ENCODE measurements at regions not wholly inside any gene's neighbourhood (a gene's known extent, or its start where the extent isn't known, plus 50 kb on each side); places are given as distances from the start of the nearest gene placed in this dataset.

DNA sequence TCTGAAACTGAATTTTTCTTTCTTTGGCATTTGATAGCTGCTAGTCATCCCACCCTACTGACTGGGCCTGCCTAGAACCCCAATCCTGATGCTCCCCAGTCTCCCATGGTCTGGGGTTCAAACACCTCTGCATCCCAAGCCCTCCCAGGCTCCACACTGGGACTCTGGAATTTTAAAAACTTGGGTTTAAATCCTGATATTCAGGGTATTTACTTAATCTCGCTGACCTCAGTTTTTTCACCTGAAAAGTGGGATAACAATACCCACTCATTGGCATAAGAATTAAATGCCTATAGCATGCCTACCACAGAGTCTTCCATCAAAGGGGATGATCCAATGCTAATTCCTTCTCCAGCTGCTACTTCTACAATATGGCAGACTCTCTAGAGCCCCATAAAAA, 264.4 kb downstream of the NPIPA8 start:
- H3K4me1 Mint-ChIP-seq = no peaks in the 10 kb centered on the region
- DNase-seq (ENCODE audit: low spot score in 2 of 2) = no peak
- H3K27me3 Mint-ChIP-seq = peaks cover 11% of the 10 kb centered on the region
- no peak overlapping the region for H3K27ac Mint-ChIP-seq (ENCODE audit: low read depth)
- no peak for ATAC-seq (replicated peaks; ENCODE audit: extremely low read depth, poor library complexity, severe bottlenecking)
- H3K9me3 Mint-ChIP-seq = no peaks in the 10 kb centered on the region
- no peak overlapping the region for H3K4me3 Mint-ChIP-seq
- no peaks in the 10 kb centered on the region for H3K36me3 Mint-ChIP-seq (ENCODE audit: insufficient read depth)

DNA sequence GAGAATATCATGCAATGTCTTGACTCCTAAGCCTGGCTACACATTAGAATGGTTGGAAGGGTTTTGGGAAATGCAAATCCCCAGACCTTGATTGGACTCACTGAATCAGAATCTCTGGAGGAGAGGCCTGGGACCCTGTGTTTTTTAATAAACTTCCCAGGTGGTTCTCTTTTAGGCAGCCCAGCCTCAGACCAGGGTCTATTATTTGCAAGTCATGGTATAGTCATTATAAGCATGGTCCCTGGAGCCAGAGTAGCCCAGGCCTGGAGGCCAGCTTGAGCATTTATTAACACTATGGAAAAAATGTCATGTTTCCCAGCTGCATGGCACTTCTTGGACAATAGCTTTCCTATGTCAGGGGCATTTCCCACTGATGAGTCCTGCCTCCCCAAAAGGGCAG, 266.9 kb downstream of the NPIPA8 start:
- no peak overlapping the region for H3K27ac Mint-ChIP-seq (ENCODE audit: low read depth)
- no peaks in the 10 kb centered on the region for H3K4me1 Mint-ChIP-seq
- no peaks in the 10 kb centered on the region for H3K9me3 Mint-ChIP-seq
- H3K27me3 Mint-ChIP-seq = peaks cover 35% of the 10 kb centered on the region
- DNase-seq (ENCODE audit: low spot score in 2 of 2) (no peak), ATAC-seq (replicated peaks; ENCODE audit: extremely low read depth, poor library complexity, severe bottlenecking) (no peak)
- H3K4me3 Mint-ChIP-seq = no peak overlapping the region
- no peaks in the 10 kb centered on the region for H3K36me3 Mint-ChIP-seq (ENCODE audit: insufficient read depth)

DNA sequence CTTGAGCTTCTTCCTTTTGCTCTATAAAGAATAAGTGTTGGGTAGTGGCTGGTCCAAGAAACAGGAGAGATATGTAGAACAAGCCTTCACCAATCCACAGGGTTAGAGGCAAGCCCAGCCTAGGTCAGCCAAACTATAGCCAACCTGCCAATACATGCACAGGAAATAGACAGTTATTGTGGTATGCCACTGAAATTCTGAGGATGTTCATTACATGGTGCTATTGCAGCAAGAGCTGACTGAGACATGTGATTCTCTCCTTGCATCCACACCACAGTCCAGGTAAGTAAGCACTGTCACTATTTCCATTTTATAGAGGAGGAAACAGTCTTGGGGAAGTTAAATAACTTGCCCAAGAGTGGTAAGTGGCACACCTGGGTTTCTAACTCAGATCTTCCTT, 268.1 kb downstream of the NPIPA8 start:
- no peak overlapping the region for H3K27ac Mint-ChIP-seq (ENCODE audit: low read depth)
- no peak for ATAC-seq (replicated peaks; ENCODE audit: extremely low read depth, poor library complexity, severe bottlenecking)
- peaks cover 37% of the 10 kb centered on the region for H3K27me3 Mint-ChIP-seq
- no peak overlapping the region for H3K4me3 Mint-ChIP-seq
- no peaks in the 10 kb centered on the region for H3K4me1 Mint-ChIP-seq
- no peaks in the 10 kb centered on the region for H3K9me3 Mint-ChIP-seq
- no peak for DNase-seq (ENCODE audit: low spot score in 2 of 2)
- no peaks in the 10 kb centered on the region for H3K36me3 Mint-ChIP-seq (ENCODE audit: insufficient read depth)

DNA sequence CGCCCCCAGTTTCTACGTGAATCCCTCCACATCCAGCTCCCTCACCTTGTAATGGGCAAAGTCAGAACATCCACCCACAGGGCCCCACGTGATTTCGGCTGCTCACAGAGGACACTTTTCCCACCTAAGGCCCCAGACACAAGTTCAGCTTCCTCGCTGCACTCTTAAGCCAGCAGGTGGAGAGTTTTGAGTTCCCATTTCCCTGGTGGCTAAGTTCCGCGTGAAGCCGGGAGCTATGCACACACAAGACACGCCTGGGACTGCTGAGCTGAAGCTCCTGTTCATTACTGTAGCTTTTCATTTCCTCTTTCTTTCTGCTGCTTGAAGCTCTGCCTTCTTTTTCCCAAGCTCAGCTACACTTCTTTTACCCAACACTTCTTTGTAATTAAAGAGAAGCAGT, 273.8 kb downstream of the NPIPA8 start:
- Mint-ChIP-seq H3K27me3 (peaks cover 38% of the 10 kb centered on the region), H3K9me3 (no peaks in the 10 kb centered on the region), H3K36me3 (ENCODE audit: insufficient read depth) (no peaks in the 10 kb centered on the region), H3K27ac (ENCODE audit: low read depth) (no peak overlapping the region), H3K4me1 (no peaks in the 10 kb centered on the region), H3K4me3 (no peak overlapping the region)
- no peak for ATAC-seq (replicated peaks; ENCODE audit: extremely low read depth, poor library complexity, severe bottlenecking)
- no peak for DNase-seq (ENCODE audit: low spot score in 2 of 2)

DNA sequence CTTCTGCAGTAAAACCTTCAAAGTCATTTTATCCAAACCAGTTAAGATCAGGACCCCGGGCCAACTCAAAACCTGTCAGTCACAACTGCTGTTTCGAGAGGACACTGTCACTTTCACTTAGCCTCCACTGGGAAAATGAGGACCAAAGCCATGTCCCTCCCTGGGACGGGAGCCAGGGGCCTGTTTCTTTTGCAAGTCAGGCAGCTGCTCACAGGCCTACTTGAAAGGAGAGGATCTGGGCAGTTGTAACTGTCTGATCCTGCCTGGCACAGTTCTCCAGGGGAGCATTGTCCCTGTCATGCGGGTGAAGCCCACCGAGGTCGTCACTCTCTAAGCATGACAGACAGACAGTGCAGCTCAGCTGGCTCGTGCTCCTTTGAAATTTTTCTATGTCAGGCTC, 276.2 kb downstream of the NPIPA8 start:
- ATAC-seq (replicated peaks; ENCODE audit: extremely low read depth, poor library complexity, severe bottlenecking) (no peak), DNase-seq (ENCODE audit: low spot score in 2 of 2) (no peak)
- no peaks in the 10 kb centered on the region for H3K9me3 Mint-ChIP-seq
- no peaks in the 10 kb centered on the region for H3K4me1 Mint-ChIP-seq
- no peak overlapping the region for H3K4me3 Mint-ChIP-seq
- H3K36me3 Mint-ChIP-seq (ENCODE audit: insufficient read depth) = no peaks in the 10 kb centered on the region
- H3K27me3 Mint-ChIP-seq = peaks cover 21% of the 10 kb centered on the region
- H3K27ac Mint-ChIP-seq (ENCODE audit: low read depth) = no peak overlapping the region

DNA sequence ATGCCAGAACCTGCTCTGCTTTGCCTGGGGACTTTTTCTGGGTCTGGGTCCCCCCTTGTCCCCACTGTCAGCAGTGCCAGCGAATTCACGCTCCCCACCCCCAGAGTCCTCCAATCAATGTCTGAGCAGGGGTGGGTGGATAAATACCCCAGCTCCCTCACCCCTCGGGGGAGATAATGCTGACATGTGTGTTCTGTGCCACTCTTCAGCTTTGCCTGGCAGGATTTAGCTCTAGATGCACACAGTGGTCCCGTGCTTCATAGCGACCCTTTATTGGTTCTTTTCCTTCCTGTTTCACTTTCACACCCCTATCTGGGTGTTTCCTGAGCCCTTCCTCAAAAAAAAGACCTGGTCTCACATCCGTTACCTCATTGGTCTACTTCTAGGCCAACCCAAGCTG, 277.0 kb downstream of the NPIPA8 start:
- Mint-ChIP-seq H3K27ac (ENCODE audit: low read depth) (no peak overlapping the region), H3K9me3 (no peaks in the 10 kb centered on the region), H3K27me3 (peaks cover 13% of the 10 kb centered on the region), H3K4me1 (no peaks in the 10 kb centered on the region), H3K4me3 (no peak overlapping the region), H3K36me3 (ENCODE audit: insufficient read depth) (no peaks in the 10 kb centered on the region)
- no peak for DNase-seq (ENCODE audit: low spot score in 2 of 2)
- no peak for ATAC-seq (replicated peaks; ENCODE audit: extremely low read depth, poor library complexity, severe bottlenecking)

DNA sequence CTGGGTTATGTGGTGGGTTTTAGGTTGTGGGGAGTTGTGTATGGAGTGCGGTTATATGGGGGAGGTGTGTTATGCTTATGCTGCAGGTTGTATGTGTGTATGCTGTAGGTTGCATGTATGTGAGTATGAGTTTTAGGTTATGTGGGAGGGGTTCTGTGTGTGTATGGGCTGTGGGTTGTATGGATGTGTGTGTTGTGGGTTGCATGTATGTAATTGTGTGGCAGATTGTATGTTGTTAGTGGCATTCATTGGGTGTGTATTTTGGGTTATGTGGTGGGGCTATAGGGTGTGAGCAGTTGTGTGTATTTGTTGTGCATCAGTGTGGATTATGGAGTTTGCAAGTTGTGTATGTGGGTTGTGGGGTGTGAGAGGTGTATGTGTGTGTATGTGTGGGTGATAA, 277.4 kb downstream of the NPIPA8 start:
- no peaks in the 10 kb centered on the region for H3K9me3 Mint-ChIP-seq
- DNase-seq (ENCODE audit: low spot score in 2 of 2) (no peak), ATAC-seq (replicated peaks; ENCODE audit: extremely low read depth, poor library complexity, severe bottlenecking) (no peak)
- H3K27me3 Mint-ChIP-seq = peaks cover 12% of the 10 kb centered on the region
- no peak overlapping the region for H3K4me3 Mint-ChIP-seq
- H3K36me3 Mint-ChIP-seq (ENCODE audit: insufficient read depth) = no peaks in the 10 kb centered on the region
- no peak overlapping the region for H3K27ac Mint-ChIP-seq (ENCODE audit: low read depth)
- no peaks in the 10 kb centered on the region for H3K4me1 Mint-ChIP-seq

DNA sequence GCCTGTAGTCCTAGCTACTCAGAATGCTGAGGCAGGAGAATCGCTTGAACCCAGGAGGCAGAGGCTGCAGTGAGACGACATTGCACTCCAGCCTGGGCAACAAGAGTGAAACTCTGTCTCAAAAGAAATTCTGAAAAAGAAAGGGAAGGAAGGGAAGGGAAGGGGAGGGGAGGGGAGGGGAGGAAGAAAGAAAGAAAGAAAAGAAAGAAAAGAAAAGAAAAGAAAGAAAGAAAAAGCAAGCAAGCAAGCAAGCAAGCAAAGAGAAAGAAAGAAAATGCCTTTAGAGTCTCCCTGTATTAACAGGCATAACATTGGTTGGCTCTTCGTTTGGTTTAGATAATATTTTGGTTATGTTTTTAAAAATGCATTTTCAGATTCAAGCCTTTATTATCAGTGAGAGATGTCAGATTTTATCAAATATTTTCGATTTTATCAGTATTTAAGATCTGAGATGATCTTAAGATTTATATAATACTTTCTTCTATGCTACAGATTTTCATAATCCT, 281.1 kb downstream of the NPIPA8 start:
- Mint-ChIP-seq H3K4me1 (no peaks in the 10 kb centered on the region), H3K36me3 (ENCODE audit: insufficient read depth) (no peaks in the 10 kb centered on the region), H3K9me3 (no peaks in the 10 kb centered on the region), H3K27me3 (no peaks in the 10 kb centered on the region), H3K4me3 (no peak overlapping the region), H3K27ac (ENCODE audit: low read depth) (no peak overlapping the region)
- ATAC-seq (replicated peaks; ENCODE audit: extremely low read depth, poor library complexity, severe bottlenecking) (no peak), DNase-seq (ENCODE audit: low spot score in 2 of 2) (no peak)

DNA sequence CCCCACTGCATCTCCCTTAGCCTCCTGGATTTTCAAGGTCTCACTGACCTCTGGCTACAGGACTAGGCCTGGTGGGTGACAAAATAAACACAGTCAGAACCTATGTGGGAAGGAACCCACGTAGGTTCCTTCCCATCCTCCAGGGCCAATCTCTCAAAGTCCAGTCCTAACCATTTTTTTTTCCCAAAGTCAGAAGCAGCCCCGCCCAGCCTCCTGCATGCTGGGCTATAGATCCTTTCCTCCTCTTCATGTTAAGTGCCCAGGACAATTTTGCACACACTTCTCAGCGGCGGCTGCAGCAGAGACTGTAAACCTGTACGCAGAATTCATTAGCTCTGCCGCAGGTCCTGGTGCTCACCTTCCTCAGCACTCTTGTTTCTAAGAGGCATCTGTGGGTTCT, 285.8 kb downstream of the NPIPA8 start:
- no peak overlapping the region for H3K27ac Mint-ChIP-seq (ENCODE audit: low read depth)
- no peaks in the 10 kb centered on the region for H3K9me3 Mint-ChIP-seq
- H3K4me3 Mint-ChIP-seq = no peak overlapping the region
- H3K27me3 Mint-ChIP-seq = no peaks in the 10 kb centered on the region
- DNase-seq (ENCODE audit: low spot score in 2 of 2) = no peak
- no peaks in the 10 kb centered on the region for H3K4me1 Mint-ChIP-seq
- ATAC-seq (replicated peaks; ENCODE audit: extremely low read depth, poor library complexity, severe bottlenecking) = no peak
- no peaks in the 10 kb centered on the region for H3K36me3 Mint-ChIP-seq (ENCODE audit: insufficient read depth)

DNA sequence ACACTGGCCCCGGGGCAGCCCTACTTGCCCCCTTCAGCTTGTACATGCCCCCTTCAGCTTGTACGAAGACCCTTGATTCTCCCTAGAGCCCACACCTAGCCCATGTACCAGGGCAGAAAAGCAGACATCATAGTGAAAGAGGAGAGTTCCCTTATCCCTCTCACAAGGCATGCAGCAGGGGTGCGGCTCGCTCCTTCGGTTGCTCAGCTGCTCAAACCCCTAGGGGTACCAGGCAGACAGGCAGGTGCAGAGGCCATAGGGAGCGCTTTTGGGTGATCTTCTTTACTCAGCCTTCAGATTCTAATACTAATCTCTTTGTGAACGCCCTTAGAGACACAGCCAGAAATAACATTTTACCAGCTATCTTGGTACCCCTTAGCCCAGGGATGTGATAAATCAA, 286.3 kb downstream of the NPIPA8 start:
- H3K27me3 Mint-ChIP-seq = no peaks in the 10 kb centered on the region
- H3K4me3 Mint-ChIP-seq = no peak overlapping the region
- H3K27ac Mint-ChIP-seq (ENCODE audit: low read depth) = no peak overlapping the region
- no peaks in the 10 kb centered on the region for H3K36me3 Mint-ChIP-seq (ENCODE audit: insufficient read depth)
- no peaks in the 10 kb centered on the region for H3K9me3 Mint-ChIP-seq
- ATAC-seq (replicated peaks; ENCODE audit: extremely low read depth, poor library complexity, severe bottlenecking) = no peak
- DNase-seq (ENCODE audit: low spot score in 2 of 2) = no peak
- H3K4me1 Mint-ChIP-seq = no peaks in the 10 kb centered on the region

DNA sequence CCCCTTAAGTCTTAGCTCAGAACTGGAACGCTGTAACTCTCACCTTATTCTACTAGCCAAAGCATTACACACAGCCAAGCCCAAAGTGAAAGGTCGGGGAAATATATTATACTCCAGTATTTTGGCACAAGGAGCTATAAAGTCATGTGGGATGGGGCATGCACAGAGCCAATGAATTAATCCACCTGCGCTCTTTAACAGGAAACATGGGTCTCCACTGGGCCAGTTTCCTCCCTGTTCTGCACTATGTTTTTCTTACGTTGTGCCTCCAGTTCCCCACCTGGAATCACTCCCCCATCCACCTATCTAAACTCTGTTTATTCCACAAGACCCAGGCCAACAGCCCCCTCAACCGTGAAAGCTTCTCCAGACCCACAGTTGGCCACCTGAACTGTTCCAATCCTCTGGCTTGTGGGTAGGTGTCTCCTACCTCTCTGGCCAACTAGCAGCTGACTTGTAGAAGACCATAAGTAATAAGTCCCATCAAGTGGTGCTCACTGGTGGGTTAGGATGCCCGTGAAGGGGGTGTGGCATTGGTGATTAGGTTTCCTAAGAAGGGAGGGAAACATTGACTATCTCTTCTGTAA, 286.9 kb downstream of the NPIPA8 start:
- DNase-seq (ENCODE audit: low spot score in 2 of 2) = no peak
- no peaks in the 10 kb centered on the region for H3K4me1 Mint-ChIP-seq
- no peak overlapping the region for H3K27ac Mint-ChIP-seq (ENCODE audit: low read depth)
- H3K4me3 Mint-ChIP-seq = no peak overlapping the region
- ATAC-seq (replicated peaks; ENCODE audit: extremely low read depth, poor library complexity, severe bottlenecking) = no peak
- no peaks in the 10 kb centered on the region for H3K36me3 Mint-ChIP-seq (ENCODE audit: insufficient read depth)
- H3K27me3 Mint-ChIP-seq = no peaks in the 10 kb centered on the region
- no peaks in the 10 kb centered on the region for H3K9me3 Mint-ChIP-seq

DNA sequence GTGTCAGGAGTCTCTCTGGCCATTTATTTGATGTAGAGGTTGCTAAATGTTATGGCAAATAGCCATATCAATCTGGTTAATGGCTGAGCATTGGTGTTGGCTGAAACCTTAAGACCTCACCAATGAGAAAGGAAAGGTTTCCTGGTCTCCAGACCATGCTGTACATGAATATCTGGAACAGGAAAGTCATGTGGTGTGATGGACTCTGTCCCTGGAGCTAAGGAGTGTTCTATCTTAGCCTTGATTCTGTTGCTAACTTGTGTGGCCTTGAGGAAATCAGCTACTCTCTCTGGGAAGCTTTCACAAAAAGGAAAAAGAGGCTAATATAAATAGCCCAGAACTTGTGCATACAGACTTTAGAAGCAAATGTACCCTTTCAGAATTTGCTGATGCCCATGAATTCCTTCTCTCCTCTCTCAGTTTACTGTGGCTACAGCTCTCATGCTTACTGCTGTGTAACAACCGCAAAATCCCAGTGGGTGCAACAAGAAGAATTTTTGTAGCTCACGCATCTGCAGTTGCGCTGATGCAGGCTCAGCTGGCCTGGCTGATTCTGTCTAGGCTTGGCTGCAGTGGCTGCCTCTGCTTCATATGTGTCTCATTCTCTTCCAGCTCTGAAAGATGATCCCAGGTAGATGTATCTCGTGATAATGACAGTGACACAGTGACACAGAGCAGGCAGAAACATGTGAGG, 287.5 kb downstream of the NPIPA8 start:
- Mint-ChIP-seq H3K36me3 (ENCODE audit: insufficient read depth) (no peaks in the 10 kb centered on the region), H3K27me3 (peaks cover 6% of the 10 kb centered on the region), H3K9me3 (no peaks in the 10 kb centered on the region), H3K4me1 (no peaks in the 10 kb centered on the region), H3K27ac (ENCODE audit: low read depth) (no peak overlapping the region), H3K4me3 (no peak overlapping the region)
- no peak for DNase-seq (ENCODE audit: low spot score in 2 of 2)
- no peak for ATAC-seq (replicated peaks; ENCODE audit: extremely low read depth, poor library complexity, severe bottlenecking)

DNA sequence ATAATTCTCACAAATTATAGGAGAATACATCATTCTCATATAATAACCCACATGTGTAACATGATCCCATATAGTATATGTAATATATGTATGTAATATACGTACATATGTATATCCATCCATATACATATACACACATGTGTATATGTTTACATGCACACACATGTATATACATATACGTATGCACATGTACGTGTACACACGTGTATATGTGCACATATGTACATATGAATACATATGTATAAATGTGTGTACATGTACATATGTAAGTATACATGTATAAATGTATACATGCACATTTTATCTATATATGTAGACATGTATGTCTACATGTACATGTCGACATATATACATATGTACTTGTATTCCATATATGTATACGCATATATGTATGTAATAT, 288.8 kb downstream of the NPIPA8 start:
- H3K9me3 Mint-ChIP-seq = no peaks in the 10 kb centered on the region
- no peaks in the 10 kb centered on the region for H3K4me1 Mint-ChIP-seq
- H3K27ac Mint-ChIP-seq (ENCODE audit: low read depth) = no peak overlapping the region
- ATAC-seq (replicated peaks; ENCODE audit: extremely low read depth, poor library complexity, severe bottlenecking) = no peak
- no peak for DNase-seq (ENCODE audit: low spot score in 2 of 2)
- H3K27me3 Mint-ChIP-seq = peaks cover 11% of the 10 kb centered on the region
- no peaks in the 10 kb centered on the region for H3K36me3 Mint-ChIP-seq (ENCODE audit: insufficient read depth)
- no peak overlapping the region for H3K4me3 Mint-ChIP-seq

Measured in central memory CD8-positive, alpha-beta T cell (primary cell).